ENCODE measurements at regions not wholly inside any gene's neighbourhood (a gene's known extent, or its start where the extent isn't known, plus 50 kb on each side); places are given as distances from the start of the nearest gene placed in this dataset.

DNA sequence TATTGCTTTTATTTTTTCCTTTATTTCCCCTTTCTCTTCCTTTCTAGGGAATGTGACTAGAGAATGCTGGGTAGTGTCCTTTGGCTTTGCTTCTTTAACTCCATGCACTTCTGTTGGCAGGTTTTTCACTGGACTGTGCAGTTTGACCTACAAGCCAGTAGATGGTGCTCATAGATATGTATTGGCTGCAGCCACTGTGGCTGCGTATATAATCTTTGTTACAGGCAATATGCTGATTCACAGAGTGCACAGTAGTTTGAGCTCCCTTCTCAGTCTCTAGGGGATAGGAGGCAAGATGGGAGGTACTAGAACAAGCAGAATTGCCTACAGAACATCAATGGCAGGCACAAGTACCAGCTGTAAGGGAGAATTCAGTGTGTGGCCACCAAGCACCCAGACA is 503.5 kb downstream of the LRFN5 start:
- no peaks in the 10 kb centered on the region for H3K36me3 ChIP-seq (ENCODE audit: insufficient read depth, low read length)
- H2AFZ ChIP-seq (ENCODE audit: low read length, unreplicated experiment): no peak overlapping the region
- no peaks in the 10 kb centered on the region for H3K4me1 ChIP-seq (ENCODE audit: control insufficient read depth, insufficient read depth, low read length, unreplicated experiment)
- no peak overlapping the region for H3K4me3 ChIP-seq (ENCODE audit: low read depth, low read length)
- no peaks in the 10 kb centered on the region for H3K79me2 ChIP-seq (ENCODE audit: control insufficient read depth, insufficient read depth, low read length, unreplicated experiment)
- 0 out of 2 replicates have a peak, but pooled peaks cover 4% of the 10 kb centered on the region for H3K27me3 ChIP-seq (ENCODE audit: insufficient read depth, low read length)
- no peak overlapping the region for H3K27ac ChIP-seq (ENCODE audit: low read depth, low read length)

DNA sequence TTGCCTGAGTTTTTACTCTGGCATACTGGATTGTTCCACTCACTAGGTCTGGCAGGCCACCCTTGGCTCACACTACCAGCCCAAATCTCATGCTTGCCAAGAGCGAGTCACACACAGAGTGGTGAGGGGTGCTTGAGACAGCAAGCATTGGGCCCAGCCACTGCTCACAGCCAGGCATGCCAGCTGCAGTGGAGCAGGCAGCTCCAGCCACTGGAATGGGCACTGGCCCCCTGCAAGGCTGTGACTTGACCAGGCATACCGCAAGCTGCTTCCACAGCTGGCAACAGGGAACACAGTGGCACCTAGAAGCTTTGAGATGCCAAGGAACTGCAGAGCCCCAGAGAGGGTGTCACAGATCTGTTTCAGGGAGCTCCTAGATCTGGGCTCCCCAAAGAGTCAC is 488.5 kb downstream of the LRFN5 start:
- Histone ChIP-seq H3K27ac (ENCODE audit: low read depth, low read length) (no peak overlapping the region), H3K4me1 (ENCODE audit: control insufficient read depth, insufficient read depth, low read length, unreplicated experiment) (no peaks in the 10 kb centered on the region), H3K79me2 (ENCODE audit: control insufficient read depth, insufficient read depth, low read length, unreplicated experiment) (no peaks in the 10 kb centered on the region), H3K4me3 (ENCODE audit: low read depth, low read length) (no peak overlapping the region), H2AFZ (ENCODE audit: low read length, unreplicated experiment) (no peak overlapping the region), H3K27me3 (ENCODE audit: insufficient read depth, low read length) (no peaks in the 10 kb centered on the region), H3K36me3 (ENCODE audit: insufficient read depth, low read length) (no peaks in the 10 kb centered on the region)

DNA sequence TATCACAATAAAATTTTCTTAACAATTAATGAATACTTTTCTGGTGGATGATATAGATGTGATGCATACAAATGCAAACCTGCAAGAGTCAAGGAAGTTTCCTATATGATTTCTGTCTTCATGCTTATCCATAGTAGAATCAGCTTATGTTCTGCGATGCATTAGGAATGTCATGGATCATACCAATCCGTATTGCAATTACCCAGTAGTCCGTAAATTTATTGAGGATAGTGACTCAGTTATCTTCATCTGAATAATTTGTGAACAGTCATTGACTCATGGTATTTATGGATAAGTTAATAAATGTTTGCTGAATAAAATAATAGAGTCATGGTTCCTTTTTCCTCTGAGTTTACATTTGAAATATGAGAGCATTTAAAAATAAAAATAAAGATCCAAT is 483.4 kb downstream of the LRFN5 start:
- Histone ChIP-seq H3K27ac (ENCODE audit: low read depth, low read length) (no peak overlapping the region), H2AFZ (ENCODE audit: low read length, unreplicated experiment) (no peak overlapping the region), H3K79me2 (ENCODE audit: control insufficient read depth, insufficient read depth, low read length, unreplicated experiment) (no peaks in the 10 kb centered on the region), H3K4me1 (ENCODE audit: control insufficient read depth, insufficient read depth, low read length, unreplicated experiment) (no peaks in the 10 kb centered on the region), H3K36me3 (ENCODE audit: insufficient read depth, low read length) (no peaks in the 10 kb centered on the region), H3K27me3 (ENCODE audit: insufficient read depth, low read length) (no peaks in the 10 kb centered on the region), H3K4me3 (ENCODE audit: low read depth, low read length) (no peak overlapping the region)

DNA sequence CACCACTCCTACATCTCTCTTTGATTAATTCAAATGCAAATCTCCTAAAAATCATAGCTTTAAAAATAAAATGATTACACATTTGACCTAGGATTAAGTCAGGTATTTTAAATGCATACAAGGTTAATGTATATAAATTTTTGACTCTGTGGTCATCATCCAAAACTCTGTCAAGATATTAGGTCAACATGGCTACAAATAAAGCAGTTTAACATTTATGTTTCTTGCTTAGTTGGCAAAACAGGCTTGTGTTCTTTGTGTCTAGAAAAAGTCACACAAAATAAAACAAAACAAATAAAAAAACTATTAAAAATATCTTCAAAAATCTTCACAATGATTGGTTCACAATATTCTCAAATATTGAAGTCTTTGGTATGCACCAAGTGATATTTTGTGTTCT is 473.2 kb downstream of the LRFN5 start:
- Histone ChIP-seq H3K4me3 (ENCODE audit: low read depth, low read length) (no peak overlapping the region), H3K36me3 (ENCODE audit: insufficient read depth, low read length) (no peaks in the 10 kb centered on the region), H3K4me1 (ENCODE audit: control insufficient read depth, insufficient read depth, low read length, unreplicated experiment) (no peaks in the 10 kb centered on the region), H2AFZ (ENCODE audit: low read length, unreplicated experiment) (no peak overlapping the region), H3K27me3 (ENCODE audit: insufficient read depth, low read length) (no peaks in the 10 kb centered on the region), H3K79me2 (ENCODE audit: control insufficient read depth, insufficient read depth, low read length, unreplicated experiment) (no peaks in the 10 kb centered on the region), H3K27ac (ENCODE audit: low read depth, low read length) (no peak overlapping the region)

DNA sequence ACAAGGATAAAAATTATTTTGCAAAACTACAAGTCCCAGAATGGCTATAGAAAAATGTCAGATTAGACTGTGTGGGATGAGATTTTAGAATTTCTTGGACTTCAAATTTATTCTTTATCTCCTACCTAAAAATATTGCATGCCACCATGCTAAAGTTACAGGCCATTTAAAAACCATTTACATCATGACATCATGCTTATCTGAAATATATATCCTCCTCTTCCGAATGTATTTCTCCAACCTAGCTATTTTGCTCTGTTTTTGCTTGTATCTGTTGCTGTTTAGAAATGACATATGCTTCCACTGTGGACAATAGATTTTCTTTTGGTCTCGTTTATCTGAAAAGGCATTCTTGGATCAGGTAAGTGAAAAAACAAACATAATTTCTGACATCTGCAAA is 471.7 kb downstream of the LRFN5 start:
- H3K36me3 ChIP-seq (ENCODE audit: insufficient read depth, low read length): no peaks in the 10 kb centered on the region
- H3K79me2 ChIP-seq (ENCODE audit: control insufficient read depth, insufficient read depth, low read length, unreplicated experiment): no peaks in the 10 kb centered on the region
- no peaks in the 10 kb centered on the region for H3K27me3 ChIP-seq (ENCODE audit: insufficient read depth, low read length)
- H2AFZ ChIP-seq (ENCODE audit: low read length, unreplicated experiment): no peak overlapping the region
- no peak overlapping the region for H3K27ac ChIP-seq (ENCODE audit: low read depth, low read length)
- no peak overlapping the region for H3K4me3 ChIP-seq (ENCODE audit: low read depth, low read length)
- no peaks in the 10 kb centered on the region for H3K4me1 ChIP-seq (ENCODE audit: control insufficient read depth, insufficient read depth, low read length, unreplicated experiment)

DNA sequence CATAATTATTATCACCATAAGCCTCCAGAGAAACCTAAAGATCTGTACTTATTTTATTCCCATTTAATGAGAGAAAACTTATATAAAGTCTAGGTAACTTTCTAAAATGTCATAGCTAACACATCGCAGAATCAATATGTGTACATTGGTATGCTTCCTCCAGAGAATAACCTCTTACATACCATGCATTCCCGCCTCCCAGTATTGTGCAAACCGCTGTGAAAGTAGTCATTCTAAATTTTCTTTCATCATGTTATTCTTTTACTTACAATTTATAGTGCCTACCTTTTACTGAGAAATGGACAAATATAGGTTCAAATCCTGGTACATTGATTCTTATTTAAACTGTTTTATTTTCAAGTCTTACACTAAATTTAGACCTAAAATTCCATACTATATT is 463.4 kb downstream of the LRFN5 start:
- H3K36me3 ChIP-seq (ENCODE audit: insufficient read depth, low read length): no peaks in the 10 kb centered on the region
- no peaks in the 10 kb centered on the region for H3K4me1 ChIP-seq (ENCODE audit: control insufficient read depth, insufficient read depth, low read length, unreplicated experiment)
- H3K27me3 ChIP-seq (ENCODE audit: insufficient read depth, low read length): no peaks in the 10 kb centered on the region
- no peak overlapping the region for H3K4me3 ChIP-seq (ENCODE audit: low read depth, low read length)
- H3K27ac ChIP-seq (ENCODE audit: low read depth, low read length): no peak overlapping the region
- no peak overlapping the region for H2AFZ ChIP-seq (ENCODE audit: low read length, unreplicated experiment)
- H3K79me2 ChIP-seq (ENCODE audit: control insufficient read depth, insufficient read depth, low read length, unreplicated experiment): no peaks in the 10 kb centered on the region

DNA sequence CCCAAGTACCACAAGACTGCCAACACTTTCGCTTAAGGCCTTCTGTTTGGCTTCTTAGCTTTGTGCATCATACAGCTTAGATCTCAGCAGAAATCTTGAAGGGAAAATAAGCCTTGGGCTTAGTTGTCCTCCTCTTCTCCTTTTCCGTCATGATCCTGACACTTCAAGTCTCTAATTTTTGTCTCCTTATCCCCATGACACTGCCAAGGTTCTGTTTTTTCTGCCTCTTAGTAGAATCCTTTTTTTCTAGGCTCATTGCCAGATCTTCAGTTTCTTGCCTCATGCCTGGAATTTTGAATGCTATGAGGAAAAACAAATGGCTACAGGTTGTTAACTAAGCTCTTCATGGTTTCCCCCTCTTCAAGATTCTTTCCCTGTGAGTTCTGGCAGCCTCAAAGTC is 450.4 kb downstream of the LRFN5 start:
- no peaks in the 10 kb centered on the region for H3K27me3 ChIP-seq (ENCODE audit: insufficient read depth, low read length)
- H3K4me1 ChIP-seq (ENCODE audit: control insufficient read depth, insufficient read depth, low read length, unreplicated experiment): no peaks in the 10 kb centered on the region
- no peaks in the 10 kb centered on the region for H3K79me2 ChIP-seq (ENCODE audit: control insufficient read depth, insufficient read depth, low read length, unreplicated experiment)
- no peak overlapping the region for H3K4me3 ChIP-seq (ENCODE audit: low read depth, low read length)
- H3K27ac ChIP-seq (ENCODE audit: low read depth, low read length): no peak overlapping the region
- no peaks in the 10 kb centered on the region for H3K36me3 ChIP-seq (ENCODE audit: insufficient read depth, low read length)
- H2AFZ ChIP-seq (ENCODE audit: low read length, unreplicated experiment): no peak overlapping the region

DNA sequence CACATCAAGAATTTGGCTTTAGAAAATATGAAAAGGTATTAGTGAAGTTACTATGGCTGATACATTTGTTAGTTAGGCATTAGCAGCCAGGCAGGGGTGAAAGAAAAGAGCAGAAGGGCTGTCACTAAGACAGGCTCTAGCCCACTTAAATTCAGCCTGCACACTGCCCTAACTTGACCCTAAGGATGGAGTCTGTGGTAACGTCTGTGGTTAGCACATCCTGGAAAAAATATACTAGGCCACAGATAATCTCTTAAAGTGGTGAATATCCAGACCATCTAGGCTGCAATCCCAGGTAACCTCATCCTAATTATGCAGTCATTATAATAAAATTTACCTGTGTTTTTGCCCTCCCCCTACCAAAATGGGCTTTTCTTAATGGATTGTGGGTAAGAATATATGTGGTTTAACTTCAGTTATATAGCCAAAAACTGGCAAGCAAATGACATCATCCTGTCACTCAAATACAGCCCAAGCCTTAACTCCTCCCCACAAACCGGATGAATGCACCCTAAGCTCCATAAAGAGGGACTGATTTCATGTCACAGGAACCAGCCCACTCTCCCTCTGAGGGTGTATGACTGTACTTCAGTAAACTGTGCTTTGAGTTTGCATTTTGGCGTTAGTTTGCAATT is 440.9 kb downstream of the LRFN5 start:
- Histone ChIP-seq H2AFZ (ENCODE audit: low read length, unreplicated experiment) (no peak overlapping the region), H3K4me3 (ENCODE audit: low read depth, low read length) (no peak overlapping the region), H3K79me2 (ENCODE audit: control insufficient read depth, insufficient read depth, low read length, unreplicated experiment) (no peaks in the 10 kb centered on the region), H3K27ac (ENCODE audit: low read depth, low read length) (no peak overlapping the region), H3K36me3 (ENCODE audit: insufficient read depth, low read length) (no peaks in the 10 kb centered on the region), H3K4me1 (ENCODE audit: control insufficient read depth, insufficient read depth, low read length, unreplicated experiment) (no peaks in the 10 kb centered on the region), H3K27me3 (ENCODE audit: insufficient read depth, low read length) (no peaks in the 10 kb centered on the region)

DNA sequence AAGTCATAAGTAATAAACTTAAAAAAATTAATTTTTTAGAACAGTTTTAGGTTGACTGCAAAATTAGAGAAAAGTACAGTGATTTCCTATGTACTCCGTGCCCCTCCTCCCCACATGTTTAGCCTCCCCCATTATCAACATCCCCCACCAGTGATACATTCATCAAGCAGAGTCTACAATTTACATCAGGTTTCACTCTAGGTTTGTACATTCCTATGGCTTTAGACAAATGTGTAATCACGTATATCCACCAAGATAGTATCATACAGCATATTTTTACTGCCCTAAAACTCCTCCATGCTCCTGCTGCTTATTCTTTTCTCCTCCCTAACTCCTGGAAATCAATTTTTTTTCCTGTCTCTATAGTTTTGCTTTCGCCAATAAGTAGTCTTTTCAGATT is 438.7 kb downstream of the LRFN5 start:
- H3K4me1 ChIP-seq (ENCODE audit: control insufficient read depth, insufficient read depth, low read length, unreplicated experiment): no peaks in the 10 kb centered on the region
- no peaks in the 10 kb centered on the region for H3K36me3 ChIP-seq (ENCODE audit: insufficient read depth, low read length)
- no peaks in the 10 kb centered on the region for H3K79me2 ChIP-seq (ENCODE audit: control insufficient read depth, insufficient read depth, low read length, unreplicated experiment)
- no peaks in the 10 kb centered on the region for H3K27me3 ChIP-seq (ENCODE audit: insufficient read depth, low read length)
- no peak overlapping the region for H3K27ac ChIP-seq (ENCODE audit: low read depth, low read length)
- H2AFZ ChIP-seq (ENCODE audit: low read length, unreplicated experiment): no peak overlapping the region
- H3K4me3 ChIP-seq (ENCODE audit: low read depth, low read length): no peak overlapping the region

DNA sequence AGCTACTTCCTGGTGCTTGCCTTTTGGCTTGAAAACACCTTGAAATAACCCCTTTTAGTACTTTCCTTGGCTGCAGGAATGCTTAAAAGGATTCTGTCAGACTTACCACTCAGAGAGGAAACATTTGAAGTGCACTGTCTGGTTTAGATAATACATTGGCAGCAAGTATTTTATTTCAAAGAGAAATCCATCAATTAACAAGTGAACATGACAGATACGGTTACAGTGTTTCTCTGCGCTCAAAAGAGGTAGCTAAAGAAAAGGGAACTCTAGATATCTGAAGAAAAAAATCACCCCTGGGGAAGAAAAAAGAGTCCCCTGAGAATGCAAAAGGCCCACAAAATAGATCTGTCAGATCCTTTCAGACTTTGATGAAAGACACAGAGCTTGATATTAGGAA is 421.9 kb downstream of the LRFN5 start:
- Histone ChIP-seq H3K27me3 (ENCODE audit: insufficient read depth, low read length) (no peaks in the 10 kb centered on the region), H3K27ac (ENCODE audit: low read depth, low read length) (no peak overlapping the region), H3K4me1 (ENCODE audit: control insufficient read depth, insufficient read depth, low read length, unreplicated experiment) (no peaks in the 10 kb centered on the region), H2AFZ (ENCODE audit: low read length, unreplicated experiment) (no peak overlapping the region), H3K79me2 (ENCODE audit: control insufficient read depth, insufficient read depth, low read length, unreplicated experiment) (no peaks in the 10 kb centered on the region), H3K36me3 (ENCODE audit: insufficient read depth, low read length) (no peaks in the 10 kb centered on the region), H3K4me3 (ENCODE audit: low read depth, low read length) (no peak overlapping the region)

DNA sequence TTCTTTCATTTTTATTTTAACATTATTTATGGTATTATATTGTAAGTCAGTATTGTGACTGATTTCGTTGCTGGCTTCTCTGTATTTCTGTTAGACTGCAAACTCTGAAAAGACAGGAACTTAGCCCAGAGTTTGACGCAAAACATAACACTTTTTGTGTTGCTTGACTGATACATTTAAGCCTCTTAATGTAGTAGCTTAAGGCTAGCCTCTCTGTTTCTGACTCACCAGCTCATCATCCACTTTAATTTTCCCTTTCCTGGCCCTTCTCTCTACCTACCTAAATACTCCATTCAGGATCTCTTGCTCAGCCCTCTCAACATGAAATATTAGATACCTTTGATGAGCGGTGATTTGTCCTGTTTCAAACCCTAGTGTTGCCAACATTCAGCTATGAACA is 420.6 kb downstream of the LRFN5 start:
- H2AFZ ChIP-seq (ENCODE audit: low read length, unreplicated experiment): no peak overlapping the region
- H3K27ac ChIP-seq (ENCODE audit: low read depth, low read length): no peak overlapping the region

More for the DNA sequence above, 420.6 kb downstream of the LRFN5 start:
- Histone ChIP-seq H3K36me3 (ENCODE audit: insufficient read depth, low read length) (no peaks in the 10 kb centered on the region), H3K79me2 (ENCODE audit: control insufficient read depth, insufficient read depth, low read length, unreplicated experiment) (no peaks in the 10 kb centered on the region), H3K4me1 (ENCODE audit: control insufficient read depth, insufficient read depth, low read length, unreplicated experiment) (no peaks in the 10 kb centered on the region), H3K4me3 (ENCODE audit: low read depth, low read length) (no peak overlapping the region), H3K27me3 (ENCODE audit: insufficient read depth, low read length) (no peaks in the 10 kb centered on the region)

Measured in ACC112 (cell line).